HUES48 (cell line): ENCODE measurements at regions not wholly inside any gene's neighbourhood (a gene's known extent, or its start where the extent isn't known, plus 50 kb on each side); places are given as distances from the start of the nearest gene placed in this dataset.

Source experiments
- H3K27ac ChIP-seq: one replicate; pipeline ENCODE4 v1.7.0; 2013; ENCODE audit warnings: low read depth, low read length, inconsistent platforms
- H3K27me3 ChIP-seq: 2 replicates; pipeline ENCODE4 v1.6.1; 2013; ENCODE audit warnings: mild to moderate bottlenecking, low read length; ENCODE audit not compliant: control insufficient read depth, insufficient read depth
- H3K36me3 ChIP-seq: 2 replicates; pipeline ENCODE4 v1.6.1; 2013; ENCODE audit warnings: low read length; ENCODE audit not compliant: control insufficient read depth, insufficient read depth
- H3K4me1 ChIP-seq: 2 replicates; pipeline ENCODE4 v1.6.1; 2013; ENCODE audit warnings: mild to moderate bottlenecking, low read length; ENCODE audit not compliant: control insufficient read depth, insufficient read depth
- H3K4me3 ChIP-seq: 2 replicates; pipeline ENCODE4 v1.5.1; 2013; ENCODE audit warnings: mild to moderate bottlenecking, low read depth, low read length
- H3K9ac ChIP-seq: 2 replicates; pipeline ENCODE4 v1.6.1; 2013; ENCODE audit warnings: mild to moderate bottlenecking, low read depth, low read length, moderate library complexity
- H3K9me3 ChIP-seq: 2 replicates; pipeline ENCODE4 v1.6.1; 2013; ENCODE audit warnings: low read length; ENCODE audit not compliant: control insufficient read depth, insufficient read depth

GRCh38 chr4:115374621-115375020, 261.2 kb upstream of the NDST4 start:
- no peaks in the 10 kb centered on the region for H3K4me1 ChIP-seq
- H3K9me3 ChIP-seq, result no peaks in the 10 kb centered on the region
- H3K27me3 ChIP-seq, result no peaks in the 10 kb centered on the region
- no peaks in the 10 kb centered on the region for H3K36me3 ChIP-seq
- H3K9ac ChIP-seq, result no peak overlapping the region
- H3K4me3 ChIP-seq, result no peak overlapping the region
- H3K27ac ChIP-seq, result no peak overlapping the region

GRCh38 chr4:115370490-115370889, 257.1 kb upstream of the NDST4 start:
- Histone ChIP-seq H3K9ac (no peak overlapping the region), H3K9me3 (no peaks in the 10 kb centered on the region), H3K4me1 (no peaks in the 10 kb centered on the region), H3K27me3 (no peaks in the 10 kb centered on the region), H3K27ac (no peak overlapping the region), H3K4me3 (no peak overlapping the region), H3K36me3 (no peaks in the 10 kb centered on the region)

GRCh38 chr4:115370012-115370411, 256.6 kb upstream of the NDST4 start:
- H3K9me3 ChIP-seq, result no peaks in the 10 kb centered on the region
- no peaks in the 10 kb centered on the region for H3K27me3 ChIP-seq
- H3K4me1 ChIP-seq, result no peaks in the 10 kb centered on the region
- H3K36me3 ChIP-seq, result no peaks in the 10 kb centered on the region
- no peak overlapping the region for H3K9ac ChIP-seq
- no peak overlapping the region for H3K27ac ChIP-seq
- no peak overlapping the region for H3K4me3 ChIP-seq

GRCh38 chr4:115366390-115366789, 253.0 kb upstream of the NDST4 start:
- Histone ChIP-seq H3K4me1 (no peaks in the 10 kb centered on the region), H3K9ac (no peak overlapping the region), H3K9me3 (no peaks in the 10 kb centered on the region), H3K36me3 (no peaks in the 10 kb centered on the region), H3K4me3 (no peak overlapping the region), H3K27me3 (no peaks in the 10 kb centered on the region), H3K27ac (no peak overlapping the region)

- no peak overlapping the region for H3K9ac ChIP-seq
- H3K4me1 ChIP-seq, result no peaks in the 10 kb centered on the region
- no peak overlapping the region for H3K4me3 ChIP-seq
- H3K36me3 ChIP-seq, result no peaks in the 10 kb centered on the region
- no peaks in the 10 kb centered on the region for H3K27me3 ChIP-seq
- no peak overlapping the region for H3K27ac ChIP-seq
- no peaks in the 10 kb centered on the region for H3K9me3 ChIP-seq
These were observed 251.8 kb upstream of the NDST4 start for GRCh38 chr4:115365185-115365584.

- Histone ChIP-seq H3K27ac (no peak overlapping the region), H3K4me1 (no peaks in the 10 kb centered on the region), H3K27me3 (no peaks in the 10 kb centered on the region), H3K36me3 (no peaks in the 10 kb centered on the region), H3K9me3 (no peaks in the 10 kb centered on the region), H3K4me3 (no peak overlapping the region), H3K9ac (no peak overlapping the region)
These were observed 248.4 kb upstream of the NDST4 start for GRCh38 chr4:115361781-115362180.

GRCh38 chr4:115360431-115360830, 247.0 kb upstream of the NDST4 start:
- Histone ChIP-seq H3K36me3 (no peaks in the 10 kb centered on the region), H3K9ac (no peak overlapping the region), H3K9me3 (no peaks in the 10 kb centered on the region), H3K4me3 (no peak overlapping the region), H3K4me1 (no peaks in the 10 kb centered on the region), H3K27me3 (no peaks in the 10 kb centered on the region), H3K27ac (no peak overlapping the region)

GRCh38 chr4:115357776-115358175, 244.4 kb upstream of the NDST4 start:
- Histone ChIP-seq H3K9ac (no peak overlapping the region), H3K4me3 (no peak overlapping the region), H3K27me3 (no peaks in the 10 kb centered on the region), H3K9me3 (peaks cover 16% of the 10 kb centered on the region), H3K27ac (no peak overlapping the region), H3K4me1 (no peaks in the 10 kb centered on the region), H3K36me3 (no peaks in the 10 kb centered on the region)

- no peak overlapping the region for H3K27ac ChIP-seq
- H3K9ac ChIP-seq, result no peak overlapping the region
- no peaks in the 10 kb centered on the region for H3K36me3 ChIP-seq
- no peak overlapping the region for H3K4me3 ChIP-seq
- H3K27me3 ChIP-seq, result no peaks in the 10 kb centered on the region
- H3K4me1 ChIP-seq, result no peaks in the 10 kb centered on the region
- peaks cover 16% of the 10 kb centered on the region for H3K9me3 ChIP-seq
These were observed 242.8 kb upstream of the NDST4 start for GRCh38 chr4:115356176-115356575.

GRCh38 chr4:115355329-115355728, 241.9 kb upstream of the NDST4 start:
- H3K27ac ChIP-seq, result no peak overlapping the region
- peaks cover 16% of the 10 kb centered on the region for H3K9me3 ChIP-seq
- H3K36me3 ChIP-seq, result no peaks in the 10 kb centered on the region
- no peaks in the 10 kb centered on the region for H3K27me3 ChIP-seq
- H3K9ac ChIP-seq, result no peak overlapping the region
- no peaks in the 10 kb centered on the region for H3K4me1 ChIP-seq
- no peak overlapping the region for H3K4me3 ChIP-seq

- no peak overlapping the region for H3K4me3 ChIP-seq
- H3K27ac ChIP-seq, result no peak overlapping the region
These were observed 239.9 kb upstream of the NDST4 start for GRCh38 chr4:115353370-115353769.

GRCh38 chr4:115343171-115343570, 229.8 kb upstream of the NDST4 start:
- Histone ChIP-seq H3K36me3 (no peaks in the 10 kb centered on the region), H3K9me3 (no peaks in the 10 kb centered on the region), H3K27me3 (no peaks in the 10 kb centered on the region), H3K27ac (no peak overlapping the region), H3K9ac (no peak overlapping the region), H3K4me3 (no peak overlapping the region), H3K4me1 (no peaks in the 10 kb centered on the region)

More at GRCh38 chr4:115353370-115353769, 239.9 kb upstream of the NDST4 start:
- H3K27me3 ChIP-seq, result no peaks in the 10 kb centered on the region
- H3K9ac ChIP-seq, result no peak overlapping the region
- H3K9me3 ChIP-seq, result peaks cover 16% of the 10 kb centered on the region
- H3K36me3 ChIP-seq, result no peaks in the 10 kb centered on the region
- H3K4me1 ChIP-seq, result no peaks in the 10 kb centered on the region
